ENCODE measurements at regions not wholly inside any gene's neighbourhood (a gene's known extent, or its start where the extent isn't known, plus 50 kb on each side); places are given as distances from the start of the nearest gene placed in this dataset.
"Not testable (repeated sequence)": the region's sequence is repeated elsewhere in the genome, so short reads cannot be mapped to it uniquely, and the experiment has no call there.

GRCh38 chr6:170140129-170140528, 150.7 kb downstream of the DLL1 start:
- Histone ChIP-seq H3K36me3 (no peaks in the 10 kb centered on the region), H3K9me3 (peaks cover 0 to 2% (median 0%) of the 10 kb centered on the region in 4 donors), H3K27me3 (no peaks in the 10 kb centered on the region), H3K4me1 (peaks cover 6 to 17% (median 13%) of the 10 kb centered on the region in 4 donors), H3K27ac (replicated peaks in 1 of 4) (no peak overlapping the region), H3K4me3 (no peak overlapping the region)
- intact Hi-C loops (cut with DNase I) = no loop called here
- TF ChIP-seq CTCF (IDR thresholded peaks at IDR 0.05) = no peak
- no peak for TF ChIP-seq POLR2AphosphoS5 (IDR thresholded peaks at IDR 0.05)
- TF ChIP-seq EP300 (IDR thresholded peaks at IDR 0.05) = no peak
- TF ChIP-seq POLR2A (IDR thresholded peaks at IDR 0.05; ENCODE audit: low read depth) = no peak
- no peak for DNase-seq (ENCODE audit: extremely low spot score)
- 91% methylated on average over 13 of the region's 13 CpGs for WGBS

GRCh38 chr6:170139531-170139930, 151.3 kb downstream of the DLL1 start:
- Histone ChIP-seq H3K4me3 (no peak overlapping the region), H3K27ac (replicated peaks in 1 of 4) (no peak overlapping the region), H3K27me3 (no peaks in the 10 kb centered on the region), H3K36me3 (no peaks in the 10 kb centered on the region), H3K4me1 (peaks cover 6 to 17% (median 13%) of the 10 kb centered on the region in 4 donors), H3K9me3 (peaks cover 0 to 2% (median 0%) of the 10 kb centered on the region in 4 donors)
- WGBS = 84% methylated on average over 22 of the region's 22 CpGs
- DNase-seq (ENCODE audit: extremely low spot score) = no peak
- intact Hi-C loops (cut with DNase I) = no loop called here
- TF ChIP-seq CTCF (IDR thresholded peaks at IDR 0.05) (no peak), POLR2AphosphoS5 (IDR thresholded peaks at IDR 0.05) (no peak), POLR2A (IDR thresholded peaks at IDR 0.05; ENCODE audit: low read depth) (no peak), EP300 (IDR thresholded peaks at IDR 0.05) (no peak)

- H3K27me3 ChIP-seq; H3K36me3 ChIP-seq; H3K4me3 ChIP-seq; H3K27ac ChIP-seq (replicated peaks in 1 of 4); H3K9me3 ChIP-seq; DNase-seq (ENCODE audit: extremely low spot score); intact Hi-C loops (cut with DNase I): not testable (repeated sequence)
- 92% methylated on average over 24 of the region's 24 CpGs for WGBS
- peaks cover 6 to 17% (median 13%) of the 10 kb centered on the region in 4 donors for H3K4me1 ChIP-seq
Observed at GRCh38 chr6:170139046-170139445, 151.8 kb downstream of the DLL1 start.

GRCh38 chr6:170137911-170138910, 152.7 kb downstream of the DLL1 start:
- intact Hi-C loops (cut with DNase I) = no loop called here
- H3K27me3 ChIP-seq = no peaks in the 10 kb centered on the region

More at GRCh38 chr6:170137911-170138910, 152.7 kb downstream of the DLL1 start:
- Histone ChIP-seq H3K4me1 (peaks cover 6 to 23% (median 13%) of the 10 kb centered on the region in 4 donors), H3K4me3 (no peak overlapping the region), H3K36me3 (no peaks in the 10 kb centered on the region), H3K27ac (replicated peaks in 1 of 4) (peak overlapping the region in 3 of 4 donors; percentile 51 to 69 (median 53)), H3K9me3 (no peaks in the 10 kb centered on the region)
- TF ChIP-seq EP300 (IDR thresholded peaks at IDR 0.05) = no peak
- TF ChIP-seq POLR2AphosphoS5 (IDR thresholded peaks at IDR 0.05) = no peak
- no peak for TF ChIP-seq CTCF (IDR thresholded peaks at IDR 0.05)
- TF ChIP-seq POLR2A (IDR thresholded peaks at IDR 0.05; ENCODE audit: low read depth) = no peak
- no peak for DNase-seq (ENCODE audit: extremely low spot score)
- 88% methylated on average over 27 of the region's 40 CpGs for WGBS

All from esophagus muscularis mucosa (tissue), 4 donors.